Body of pancreas (tissue), 4 donors: ENCODE measurements at regions not wholly inside any gene's neighbourhood (a gene's known extent, or its start where the extent isn't known, plus 50 kb on each side); places are given as distances from the start of the nearest gene placed in this dataset.

Experiments
- CTCF ChIP-seq, 7 experiments: fragments of 450-650 bp in 4 of 7; fragments of 200-600 bp in 3 of 7; sonication (generic) in 3 of 7; IDR thresholded peaks; one replicate each; pipeline ENCODE4 v1.5.1; 2016 to 2019; ENCODE audit warnings: antibody characterized with exemption in 7 of 7
- POLR2A ChIP-seq, 3 donors: fragments of 450-650 bp; IDR thresholded peaks; one replicate each; pipeline ENCODE4 v1.6.1; 2016; ENCODE audit warnings: antibody characterized with exemption in 3 of 3, mild to moderate bottlenecking in 2 of 3

GRCh38 chr7:156533420-156533819, 107.2 kb upstream of the RNF32 start:
- TF ChIP-seq POLR2A (IDR thresholded peaks at IDR 0.05) (no peak), CTCF (IDR thresholded peaks at IDR 0.05) (no peak)
